ENCODE measurements at regions not wholly inside any gene's neighbourhood (a gene's known extent, or its start where the extent isn't known, plus 50 kb on each side); places are given as distances from the start of the nearest gene placed in this dataset.

DNA sequence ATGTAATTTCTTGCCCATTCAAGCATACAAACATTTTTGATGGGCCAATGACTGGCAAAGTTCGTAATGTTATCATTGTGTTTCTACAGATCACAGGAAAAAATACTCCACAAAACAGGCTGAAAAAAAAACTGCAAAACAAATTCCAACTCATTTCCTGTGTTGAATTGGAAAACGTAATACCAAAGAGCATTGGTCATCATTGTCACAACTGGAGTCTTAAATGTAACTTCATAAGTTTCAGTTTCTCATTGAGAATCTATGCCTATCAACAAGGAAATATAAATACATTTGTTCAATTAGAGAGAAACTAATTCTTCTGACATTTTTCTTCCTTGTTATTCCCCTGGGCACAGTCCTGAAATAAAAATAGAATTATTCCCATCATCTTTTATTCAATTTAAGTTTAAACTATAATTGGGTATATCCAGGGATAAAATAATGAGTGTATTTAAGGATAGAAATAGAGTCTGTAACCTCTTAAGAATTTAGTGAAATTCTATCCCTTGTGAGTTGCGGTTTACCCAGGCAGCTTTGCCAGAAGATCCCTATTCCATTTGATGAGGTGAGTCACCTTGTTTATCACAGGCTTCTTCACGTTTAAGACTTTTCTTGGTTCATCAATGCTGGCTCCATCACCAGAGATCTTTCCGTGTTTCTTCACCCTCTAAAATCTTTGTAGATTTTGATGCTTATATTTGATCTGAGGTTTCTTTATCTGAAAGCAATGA, 112.7 kb upstream of the ITGA1 start:
- Histone ChIP-seq H3K27me3 (ENCODE audit: insufficient read depth in 3 of 3, low read length in 2 of 3) (peaks cover 0 to 3% (median 0%) of the 10 kb centered on the region in 3 donors), H3K36me3 (ENCODE audit: insufficient read depth in 1 of 2, low read depth in 1 of 2) (no peaks in the 10 kb centered on the region), H3K4me1 (no peaks in the 10 kb centered on the region), H3K4me3 (no peak overlapping the region), H3K27ac (no peak overlapping the region), H3K9me3 (no peaks in the 10 kb centered on the region)
- WGBS, 3 donors = 37 to 48% (median 40%) methylated on average over 5 of the region's 5 CpGs
- DNase-seq (no peak), ATAC-seq (no peak)
- intact Hi-C loops (cut with DNase I) = no loop called here
- TF ChIP-seq, protein P1, sequence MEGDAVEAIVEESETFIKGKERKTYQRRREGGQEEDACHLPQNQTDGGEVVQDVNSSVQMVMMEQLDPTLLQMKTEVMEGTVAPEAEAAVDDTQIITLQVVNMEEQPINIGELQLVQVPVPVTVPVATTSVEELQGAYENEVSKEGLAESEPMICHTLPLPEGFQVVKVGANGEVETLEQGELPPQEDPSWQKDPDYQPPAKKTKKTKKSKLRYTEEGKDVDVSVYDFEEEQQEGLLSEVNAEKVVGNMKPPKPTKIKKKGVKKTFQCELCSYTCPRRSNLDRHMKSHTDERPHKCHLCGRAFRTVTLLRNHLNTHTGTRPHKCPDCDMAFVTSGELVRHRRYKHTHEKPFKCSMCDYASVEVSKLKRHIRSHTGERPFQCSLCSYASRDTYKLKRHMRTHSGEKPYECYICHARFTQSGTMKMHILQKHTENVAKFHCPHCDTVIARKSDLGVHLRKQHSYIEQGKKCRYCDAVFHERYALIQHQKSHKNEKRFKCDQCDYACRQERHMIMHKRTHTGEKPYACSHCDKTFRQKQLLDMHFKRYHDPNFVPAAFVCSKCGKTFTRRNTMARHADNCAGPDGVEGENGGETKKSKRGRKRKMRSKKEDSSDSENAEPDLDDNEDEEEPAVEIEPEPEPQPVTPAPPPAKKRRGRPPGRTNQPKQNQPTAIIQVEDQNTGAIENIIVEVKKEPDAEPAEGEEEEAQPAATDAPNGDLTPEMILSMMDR (IDR thresholded peaks at IDR 0.05) = no peak

DNA sequence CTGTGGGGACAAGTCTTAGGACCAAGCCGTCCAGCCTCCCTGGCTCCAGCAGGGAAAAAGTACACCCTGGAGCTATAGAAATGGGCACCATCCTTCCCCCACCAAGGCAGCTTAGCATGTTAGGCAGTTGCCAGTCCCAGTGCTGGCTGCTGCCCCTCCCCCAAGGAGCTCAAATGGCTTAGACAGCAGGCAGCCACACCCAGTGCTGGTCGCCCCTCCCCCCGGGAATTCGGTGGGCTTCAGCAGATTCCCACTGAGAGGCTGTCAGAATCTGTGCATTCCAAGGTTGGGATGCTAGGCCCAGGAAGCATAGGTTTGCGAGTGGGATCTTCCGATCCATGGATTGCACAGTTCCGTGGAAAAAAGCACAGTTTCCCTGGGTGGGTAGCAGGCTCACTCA, 105.2 kb upstream of the ITGA1 start:
- TF ChIP-seq, protein P1 (IDR thresholded peaks at IDR 0.05) = no peak
- no peaks in the 10 kb centered on the region for H3K36me3 ChIP-seq (ENCODE audit: insufficient read depth in 1 of 2, low read depth in 1 of 2)
- no peak overlapping the region for H3K4me3 ChIP-seq
- H3K27ac ChIP-seq = no peak overlapping the region
- H3K4me1 ChIP-seq = no peaks in the 10 kb centered on the region
- no peaks in the 10 kb centered on the region for H3K27me3 ChIP-seq (ENCODE audit: insufficient read depth in 3 of 3, low read length in 2 of 3)
- no peak for ATAC-seq
- intact Hi-C loops (cut with DNase I) = no loop called here
- DNase-seq = no peak
- no peaks in the 10 kb centered on the region for H3K9me3 ChIP-seq
- 65 to 73% (median 71%) methylated on average over 7 of the region's 7 CpGs for WGBS, 3 donors

DNA sequence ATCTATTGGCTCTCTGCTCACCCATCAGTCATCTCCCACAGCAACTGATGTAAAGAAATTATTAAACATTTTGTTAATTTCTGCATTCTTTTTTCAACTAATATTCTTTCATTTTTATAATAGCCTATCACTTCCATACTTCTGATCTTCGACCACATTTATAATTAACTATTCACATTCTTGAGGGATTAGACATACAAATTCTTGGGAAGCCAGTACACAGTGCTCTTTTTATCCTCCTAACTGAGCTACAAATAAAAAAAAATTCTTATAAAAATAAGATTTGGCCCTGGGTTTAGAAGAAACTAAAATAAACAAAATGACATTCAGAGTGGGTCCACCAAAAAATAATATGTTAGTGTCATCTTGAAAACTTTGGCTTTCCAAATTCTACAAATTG, 103.7 kb upstream of the ITGA1 start:
- Histone ChIP-seq H3K4me1 (no peaks in the 10 kb centered on the region), H3K27ac (no peak overlapping the region), H3K4me3 (no peak overlapping the region), H3K36me3 (ENCODE audit: insufficient read depth in 1 of 2, low read depth in 1 of 2) (no peaks in the 10 kb centered on the region), H3K9me3 (no peaks in the 10 kb centered on the region), H3K27me3 (ENCODE audit: insufficient read depth in 3 of 3, low read length in 2 of 3) (no peaks in the 10 kb centered on the region)
- WGBS, 3 donors = 44 to 57% (median 46%) methylated on average over 1 of the region's 1 CpG
- DNase-seq (no peak), ATAC-seq (no peak)
- intact Hi-C loops (cut with DNase I) = no loop called here
- TF ChIP-seq, protein P1 (IDR thresholded peaks at IDR 0.05) = no peak

DNA sequence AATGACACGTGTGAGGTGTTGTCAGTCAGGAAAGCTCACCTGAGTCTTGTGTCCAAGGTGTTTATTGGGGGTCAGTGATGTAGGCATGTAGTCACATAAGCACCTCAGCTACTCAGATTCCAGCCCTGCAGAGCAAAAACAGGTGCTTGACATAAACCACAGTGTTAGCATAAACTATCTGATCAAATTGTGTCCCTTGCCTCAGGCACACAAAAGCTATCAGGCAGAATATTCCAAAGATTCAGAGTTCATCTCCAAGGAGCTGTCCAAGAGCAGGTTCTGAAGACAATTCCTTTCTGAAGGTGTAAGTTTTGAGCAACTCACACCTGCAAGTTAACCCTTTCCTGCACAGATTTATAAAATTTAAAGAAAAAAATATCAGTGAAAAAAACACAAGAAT, 102.2 kb upstream of the ITGA1 start:
- WGBS, 3 donors = 46 to 57% (median 50%) methylated on average over 1 of the region's 1 CpG
- no peaks in the 10 kb centered on the region for H3K9me3 ChIP-seq
- intact Hi-C loops (cut with DNase I) = no loop called here
- TF ChIP-seq, protein P1 (IDR thresholded peaks at IDR 0.05) = no peak
- H3K36me3 ChIP-seq (ENCODE audit: insufficient read depth in 1 of 2, low read depth in 1 of 2) = no peaks in the 10 kb centered on the region
- DNase-seq (no peak), ATAC-seq (no peak)
- no peak overlapping the region for H3K4me3 ChIP-seq
- no peaks in the 10 kb centered on the region for H3K27me3 ChIP-seq (ENCODE audit: insufficient read depth in 3 of 3, low read length in 2 of 3)
- no peak overlapping the region for H3K27ac ChIP-seq
- H3K4me1 ChIP-seq = no peaks in the 10 kb centered on the region

DNA sequence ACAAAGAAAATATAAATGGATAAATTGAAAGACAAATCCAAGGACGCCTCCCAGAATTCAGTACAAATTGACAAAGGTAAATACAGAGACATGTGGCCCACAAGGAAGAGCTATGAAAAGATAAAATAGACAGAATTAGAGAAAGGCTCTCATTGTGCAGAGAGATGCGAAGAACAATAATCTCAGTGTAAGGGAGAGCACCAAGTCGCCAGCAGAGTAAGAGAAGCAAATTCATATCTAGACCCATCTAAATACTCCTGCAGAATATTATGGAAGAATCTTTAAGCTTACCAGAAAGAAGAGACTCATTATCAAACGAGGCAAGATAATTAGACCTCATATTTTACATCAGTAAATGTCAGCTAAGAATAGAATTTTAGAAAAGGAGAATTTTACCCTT, 101.7 kb upstream of the ITGA1 start:
- no peak overlapping the region for H3K27ac ChIP-seq
- intact Hi-C loops (cut with DNase I) = no loop called here
- DNase-seq (no peak), ATAC-seq (no peak)
- WGBS, 3 donors = 78 to 81% (median 78%) methylated on average over 4 of the region's 4 CpGs
- H3K36me3 ChIP-seq (ENCODE audit: insufficient read depth in 1 of 2, low read depth in 1 of 2) = no peaks in the 10 kb centered on the region
- TF ChIP-seq, protein P1 (IDR thresholded peaks at IDR 0.05) = no peak
- H3K4me1 ChIP-seq = no peaks in the 10 kb centered on the region
- no peaks in the 10 kb centered on the region for H3K27me3 ChIP-seq (ENCODE audit: insufficient read depth in 3 of 3, low read length in 2 of 3)
- no peaks in the 10 kb centered on the region for H3K9me3 ChIP-seq
- no peak overlapping the region for H3K4me3 ChIP-seq

Data from psoas muscle (tissue), 7 donors.